K562 (cell line): ENCODE measurements at regions not wholly inside any gene's neighbourhood (a gene's known extent, or its start where the extent isn't known, plus 50 kb on each side); places are given as distances from the start of the nearest gene placed in this dataset.

Source experiments
- ATAC-seq: fragments of 200-7000 bp; cut with Tn5 transposase; 3 replicates; pipeline ENCODE4 v1.9.1; 2020; ENCODE audit warnings: moderate library complexity
- BruUV-seq: library from RNA; stranded (reverse); fragments of 400-500 nt; replicated peaks from 2 replicates; lab custom pipeline; 2021; lab: Mats Ljungman, UMichigan
- CTCF ChIA-PET: fragments of 300-600 bp; formaldehyde crosslinking; extraction: SDS; loops from one replicate; lab custom pipeline; 2021; ENCODE audit warnings: low intra/inter-chr PET ratio; lab: Yijun Ruan, JAX
- POLR2A ChIA-PET: fragments of 300-600, 350-650 bp; sonication (Branson Sonifier 250); formaldehyde crosslinking; extraction: SDS; loops from one replicate; lab custom pipeline; 2021; ENCODE audit warnings: antibody characterized with exemption, inconsistent platforms; lab: Yijun Ruan, JAX
- DNase-seq, 4 experiments: peaks; one replicate each; pipeline versions ENCODE4 v3.0.0 to v3.0.0-alpha.2; 2011 to 2018; ENCODE audit warnings: low spot score in 3 of 4, mixed read lengths in 3 of 4; ENCODE audit errors: extremely low read depth in 1 of 4
- FAIRE-seq: peaks from 2 replicates; lab custom pipeline; 2011; peaks lifted over from hg19 to GRCh38; lab: Jason Lieb, UNC
- H2AFZ ChIP-seq: 2 replicates; pipeline ENCODE4 v1.6.0; 2011; ENCODE audit warnings: low read depth, low read length, control low read depth, inconsistent platforms
- H3K27ac ChIP-seq: fragments of 200-600 bp; 3 replicates; pipeline ENCODE4 v1.8.0; 2011; ENCODE audit warnings: low read depth, mild to moderate bottlenecking, control low read depth, inconsistent platforms, low read length, moderate library complexity, mixed read lengths; ENCODE audit errors: extremely low read depth
- H3K27me3 ChIP-seq, 2 experiments: fragments of 300-600 bp in 1 of 2; 2 replicates in 1 of 2; 3 replicates in 1 of 2; pipeline versions ENCODE4 v1.6.0 to v1.8.0; 2011; ENCODE audit warnings: inconsistent platforms in 2 of 2, low read length in 2 of 2, mild to moderate bottlenecking in 1 of 2, mixed read lengths in 1 of 2, moderate library complexity in 1 of 2; ENCODE audit not compliant: control insufficient read depth in 2 of 2, insufficient read depth in 2 of 2
- H3K36me3 ChIP-seq: fragments of 300-600 bp; 3 replicates; pipeline ENCODE4 v1.8.0; 2011; ENCODE audit warnings: mild to moderate bottlenecking, low read length, inconsistent platforms; ENCODE audit not compliant: control insufficient read depth, insufficient read depth
- H3K4me1 ChIP-seq, 2 experiments: fragments of 200-600 bp in 1 of 2; replicated peaks in 1 of 2; 2 replicates in 1 of 2; 3 replicates in 1 of 2; pipeline versions ENCODE4 v1.5.1 to v1.8.0; 2011; ENCODE audit warnings: inconsistent platforms in 2 of 2, low read length in 2 of 2, mild to moderate bottlenecking in 1 of 2, mixed read lengths in 1 of 2, moderate library complexity in 1 of 2; ENCODE audit not compliant: control insufficient read depth in 2 of 2, insufficient read depth in 2 of 2
- H3K4me2 ChIP-seq: 2 replicates; pipeline ENCODE4 v1.6.1; 2011; ENCODE audit warnings: low read length, control low read depth, inconsistent platforms, mixed read lengths; ENCODE audit not compliant: insufficient read depth
- H3K4me3 ChIP-seq: fragments of 200-600 bp; sonication (generic), shearing (Covaris generic); 2 replicates; pipeline ENCODE4 v1.5.1; 2016; ENCODE audit warnings: control low read depth, inconsistent platforms
- H3K79me2 ChIP-seq: fragments of 200-600 bp; 3 replicates; pipeline ENCODE4 v1.8.0; 2011; ENCODE audit warnings: low read length, inconsistent platforms; ENCODE audit not compliant: control insufficient read depth, insufficient read depth
- H3K9ac ChIP-seq, 2 experiments: 2 replicates each; pipeline versions ENCODE4 v1.6.0 to v1.6.1; 2011; ENCODE audit warnings: low read depth in 2 of 2, low read length in 2 of 2, control low read depth in 1 of 2, inconsistent platforms in 1 of 2, mild to moderate bottlenecking in 1 of 2, mixed read lengths in 1 of 2; ENCODE audit not compliant: insufficient read depth in 1 of 2
- H3K9me1 ChIP-seq: one replicate; pipeline ENCODE4 v1.6.0; 2011; ENCODE audit warnings: inconsistent platforms, mild to moderate bottlenecking, low read length, moderate library complexity; ENCODE audit not compliant: control insufficient read depth, insufficient read depth
- H3K9me3 ChIP-seq: replicated peaks from 2 replicates; pipeline ENCODE4 v1.5.1; 2011; ENCODE audit warnings: low read depth, low read length, inconsistent platforms; ENCODE audit not compliant: control insufficient read depth, insufficient read depth
- H4K20me1 ChIP-seq: replicated peaks from 2 replicates; pipeline ENCODE4 v1.6.1; 2011; ENCODE audit warnings: low read length, inconsistent platforms, mixed read lengths; ENCODE audit not compliant: control insufficient read depth, insufficient read depth
- BCL6 ChIP-seq: fragments of 250-450 bp; sonication (Bioruptor Pico); IDR thresholded peaks from 2 replicates; pipeline ENCODE4 v1.4.0; 2020
- KHSRP ChIP-seq: fragments of 450-650 bp; IDR thresholded peaks from 2 replicates; pipeline ENCODE4 v1.6.1; 2017
- PTRF ChIP-seq: fragments of 450-650 bp; IDR thresholded peaks from 2 replicates; pipeline ENCODE4 v1.6.1; 2016; ENCODE audit warnings: mild to moderate bottlenecking, missing genetic modification characterization, missing compliant biosample characterization
- WGBS: fragments of 100-300 bp; shearing (Covaris generic); methylation state at CpG from one replicate; pipeline ENCODE4 v1.1.6; 2016; ENCODE audit warnings: low coverage, mixed read lengths; ENCODE audit not compliant: insufficient coverage; ENCODE audit errors: missing lambda C conversion rate; 5-methylcytosine and 5-hydroxymethylcytosine counted together
- in situ Hi-C: fragments of 300-500 bp; cut with MboI; formaldehyde crosslinking; loops from 4 replicates; pipeline ENCODE4 v1.15.0; 2018; ENCODE audit warnings: inconsistent platforms, mixed read lengths
- intact Hi-C: fragments of 100-400 bp; cut with micrococcal nuclease; formaldehyde crosslinking; loops from 2 replicates; pipeline ENCODE4 v1.14.2; 2022
- TF ChIP-seq, protein P1 (sequence below): sonication (generic); formaldehyde crosslinking; IDR thresholded peaks from 2 replicates; pipeline ENCODE4 v1.8.1; 2023; ENCODE audit warnings: mild to moderate bottlenecking, missing genetic modification reagents

DNA sequence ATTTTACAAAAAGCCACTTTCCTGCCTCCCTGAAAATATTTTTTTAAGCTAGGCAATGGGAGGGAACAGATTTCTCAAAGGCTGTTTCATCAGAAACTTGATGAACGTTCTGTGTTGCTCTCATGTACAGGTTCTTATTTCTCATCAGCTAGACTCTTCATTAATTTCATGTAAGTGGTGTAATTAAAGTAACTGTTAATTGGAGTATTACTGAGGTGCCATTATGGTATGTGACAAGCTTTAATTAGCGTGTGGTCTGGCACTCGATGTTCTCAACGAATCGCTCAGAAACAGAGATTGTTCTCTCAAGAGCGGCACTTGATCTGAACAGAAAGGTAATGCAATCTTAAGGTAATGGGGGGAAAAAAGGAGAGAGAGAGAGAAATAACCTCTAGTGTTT, 81.9 kb upstream of the MYCN start:
- peaks cover 0 to 2% of the 10 kb centered on the region in 2 experiments; a peak in 3 of 5 replicates for H3K27me3 ChIP-seq
- H3K79me2 ChIP-seq, result no peaks in the 10 kb centered on the region
- no peaks in the 10 kb centered on the region for H3K4me1 ChIP-seq
- no peaks in the 10 kb centered on the region for H3K9me3 ChIP-seq
- no peaks in the 10 kb centered on the region for H3K36me3 ChIP-seq
- POLR2A ChIA-PET, result interaction anchor here (1.1 kb wide), 1 partner anchor 17 kb away, joined by 3 read pairs; no protein-coding TSS in a partner anchor
- intact Hi-C loops, result no loop called here
- no peak overlapping the region for H3K4me2 ChIP-seq
- H3K4me3 ChIP-seq, result no peak overlapping the region
- no peak overlapping the region for H3K9ac ChIP-seq
- ATAC-seq (no peak), DNase-seq (no peak), FAIRE-seq (no peak)
- no TSS peak for BruUV-seq
- H3K27ac ChIP-seq, result no peak overlapping the region
- H3K9me1 ChIP-seq, result no peaks in the 10 kb centered on the region
- CTCF ChIA-PET, result no interaction called here
- 2% methylated on average over 6 of the region's 6 CpGs for WGBS
- no peaks in the 10 kb centered on the region for H4K20me1 ChIP-seq
- no peak overlapping the region for H2AFZ ChIP-seq
- TF ChIP-seq KHSRP (no peak), PTRF (tag) (no peak), BCL6 (CRISPR knock-in tag) (no peak)
- TF ChIP-seq, protein P1, sequence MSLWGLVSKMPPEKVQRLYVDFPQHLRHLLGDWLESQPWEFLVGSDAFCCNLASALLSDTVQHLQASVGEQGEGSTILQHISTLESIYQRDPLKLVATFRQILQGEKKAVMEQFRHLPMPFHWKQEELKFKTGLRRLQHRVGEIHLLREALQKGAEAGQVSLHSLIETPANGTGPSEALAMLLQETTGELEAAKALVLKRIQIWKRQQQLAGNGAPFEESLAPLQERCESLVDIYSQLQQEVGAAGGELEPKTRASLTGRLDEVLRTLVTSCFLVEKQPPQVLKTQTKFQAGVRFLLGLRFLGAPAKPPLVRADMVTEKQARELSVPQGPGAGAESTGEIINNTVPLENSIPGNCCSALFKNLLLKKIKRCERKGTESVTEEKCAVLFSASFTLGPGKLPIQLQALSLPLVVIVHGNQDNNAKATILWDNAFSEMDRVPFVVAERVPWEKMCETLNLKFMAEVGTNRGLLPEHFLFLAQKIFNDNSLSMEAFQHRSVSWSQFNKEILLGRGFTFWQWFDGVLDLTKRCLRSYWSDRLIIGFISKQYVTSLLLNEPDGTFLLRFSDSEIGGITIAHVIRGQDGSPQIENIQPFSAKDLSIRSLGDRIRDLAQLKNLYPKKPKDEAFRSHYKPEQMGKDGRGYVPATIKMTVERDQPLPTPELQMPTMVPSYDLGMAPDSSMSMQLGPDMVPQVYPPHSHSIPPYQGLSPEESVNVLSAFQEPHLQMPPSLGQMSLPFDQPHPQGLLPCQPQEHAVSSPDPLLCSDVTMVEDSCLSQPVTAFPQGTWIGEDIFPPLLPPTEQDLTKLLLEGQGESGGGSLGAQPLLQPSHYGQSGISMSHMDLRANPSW (CRISPR knock-in tag), result no peak
- in situ Hi-C loops, result no loop called here
